A673 (cell line): ENCODE measurements at regions not wholly inside any gene's neighbourhood (a gene's known extent, or its start where the extent isn't known, plus 50 kb on each side); places are given as distances from the start of the nearest gene placed in this dataset.
A peak's percentile ranks its signal among the peaks of the same experiment; 100 is the strongest.

Experiments used
- CTCF ChIP-seq: fragments of 300-800, 200-600 bp; sonication (generic); conservative IDR thresholded peaks from 2 replicates; pipeline ENCODE4 v1.5.1; 2017; ENCODE audit warnings: low read depth, mild to moderate bottlenecking, antibody characterized with exemption, low read length, moderate library complexity, mixed read lengths
- EZH2 ChIP-seq: fragments of 200-600 bp; sonication (generic); IDR thresholded peaks from 2 replicates; pipeline ENCODE4 v1.6.1; 2017; ENCODE audit warnings: borderline replicate concordance, low read depth, mild to moderate bottlenecking, mixed read lengths, antibody characterized with exemption, low read length; ENCODE audit not compliant: poor library complexity, severe bottlenecking

GRCh38 chr3:76369170-76369569 is 583.8 kb upstream of the ZNF717 start:
- TF ChIP-seq CTCF (peak; percentile 50), EZH2 (no peak)
